ENCODE measurements at regions not wholly inside any gene's neighbourhood (a gene's known extent, or its start where the extent isn't known, plus 50 kb on each side); places are given as distances from the start of the nearest gene placed in this dataset.

DNA sequence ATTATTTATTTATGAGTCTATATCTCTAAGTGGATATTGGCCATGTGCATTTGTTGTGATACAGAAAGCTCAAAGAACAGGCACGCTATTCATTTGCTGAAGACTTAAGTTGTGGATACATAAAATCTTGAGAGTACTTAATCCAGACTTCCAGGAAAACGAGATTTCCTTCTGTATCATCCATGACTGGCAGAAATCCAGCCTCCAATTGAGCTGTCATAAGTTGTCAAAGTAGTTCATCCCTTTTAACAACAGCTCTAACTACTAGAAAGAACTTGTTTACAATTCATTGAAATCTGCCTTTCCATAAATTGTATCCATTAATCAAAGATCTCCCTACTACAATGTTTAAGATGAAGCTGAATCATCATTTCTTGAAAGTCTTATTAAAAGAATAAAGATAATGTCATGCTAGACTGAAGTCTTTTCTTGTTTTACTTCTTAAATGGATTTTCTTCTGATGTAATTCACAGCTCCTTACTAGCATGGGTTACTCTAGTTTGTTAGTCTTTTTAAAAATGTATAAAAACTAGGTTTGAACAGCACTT, 447.3 kb upstream of the CITED2 start:
- ChIA-PET CTCF (interaction anchor here (1.0 kb wide), 1 partner anchor 452 kb away, joined by 3 read pairs; no protein-coding TSS in a partner anchor), POLR2A (no interaction called here)
- Mint-ChIP-seq H3K4me3 (no peak overlapping the region), H3K9me3 (no peaks in the 10 kb centered on the region), H3K36me3 (no peaks in the 10 kb centered on the region), H3K27me3 (peaks cover 8% of the 10 kb centered on the region), H3K27ac (no peak overlapping the region), H3K4me1 (ENCODE audit: low read depth) (no peaks in the 10 kb centered on the region)
- DNase-seq, result no peak
- intact Hi-C loops (cut with micrococcal nuclease), result no loop called here

- intact Hi-C loops (cut with micrococcal nuclease), result no loop called here
- no peaks in the 10 kb centered on the region for H3K4me1 Mint-ChIP-seq (ENCODE audit: low read depth)
- ChIA-PET POLR2A (no interaction called here), CTCF (no interaction called here)
- H3K27me3 Mint-ChIP-seq, result peaks cover 6% of the 10 kb centered on the region
- no peak overlapping the region for H3K27ac Mint-ChIP-seq
- H3K9me3 Mint-ChIP-seq, result no peaks in the 10 kb centered on the region
- DNase-seq, result no peak
- no peaks in the 10 kb centered on the region for H3K36me3 Mint-ChIP-seq
- no peak overlapping the region for H3K4me3 Mint-ChIP-seq
Measured at GRCh38 chr6:139820210-139820609, 445.8 kb upstream of the CITED2 start.

DNA sequence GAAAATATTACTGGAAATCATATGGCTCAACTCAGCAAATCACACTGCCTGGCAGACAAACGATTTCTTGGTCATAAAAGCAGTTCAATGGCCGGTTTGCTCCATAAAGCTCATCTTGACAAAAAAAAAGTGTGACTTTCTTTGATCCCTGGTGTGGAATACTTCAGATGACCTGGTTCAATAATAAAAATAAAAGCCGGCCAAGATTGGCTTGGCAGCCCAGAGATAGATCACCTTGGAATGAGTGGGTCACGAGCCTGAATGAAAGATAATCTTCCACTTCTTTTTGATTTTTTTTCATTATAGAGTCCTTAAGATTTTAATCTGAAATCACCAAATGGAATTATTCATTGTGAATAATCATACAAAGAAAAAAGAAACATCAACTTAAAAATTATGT, 445.3 kb upstream of the CITED2 start:
- H3K36me3 Mint-ChIP-seq, result no peaks in the 10 kb centered on the region
- H3K4me3 Mint-ChIP-seq, result no peak overlapping the region
- ChIA-PET CTCF (no interaction called here), POLR2A (no interaction called here)
- no peaks in the 10 kb centered on the region for H3K9me3 Mint-ChIP-seq
- peaks cover 5% of the 10 kb centered on the region for H3K27me3 Mint-ChIP-seq
- intact Hi-C loops (cut with micrococcal nuclease), result no loop called here
- no peaks in the 10 kb centered on the region for H3K4me1 Mint-ChIP-seq (ENCODE audit: low read depth)
- H3K27ac Mint-ChIP-seq, result no peak overlapping the region
- DNase-seq, result no peak

- H3K4me3 Mint-ChIP-seq, result no peak overlapping the region
- no peak overlapping the region for H3K27ac Mint-ChIP-seq
- ChIA-PET POLR2A (no interaction called here), CTCF (no interaction called here)
- H3K9me3 Mint-ChIP-seq, result no peaks in the 10 kb centered on the region
- no peaks in the 10 kb centered on the region for H3K36me3 Mint-ChIP-seq
- no peak for DNase-seq
- no peaks in the 10 kb centered on the region for H3K4me1 Mint-ChIP-seq (ENCODE audit: low read depth)
- peaks cover 2% of the 10 kb centered on the region for H3K27me3 Mint-ChIP-seq
- intact Hi-C loops (cut with micrococcal nuclease), result no loop called here
Measured at GRCh38 chr6:139812939-139813338, 438.5 kb upstream of the CITED2 start.

GRCh38 chr6:139801571-139802321, 427.3 kb upstream of the CITED2 start:
- POLR2A ChIA-PET, result no interaction called here
- Mint-ChIP-seq H3K27me3 (peaks cover 7% of the 10 kb centered on the region), H3K9me3 (peaks cover 7% of the 10 kb centered on the region), H3K36me3 (peaks cover 2% of the 10 kb centered on the region), H3K27ac (no peak overlapping the region), H3K4me1 (ENCODE audit: low read depth) (no peaks in the 10 kb centered on the region), H3K4me3 (no peak overlapping the region)
- CTCF ChIA-PET, result no interaction called here
- intact Hi-C loops (cut with micrococcal nuclease), result no loop called here
- no peak for DNase-seq

- CTCF ChIA-PET, result no interaction called here
- no peak for DNase-seq
- POLR2A ChIA-PET, result no interaction called here
- no peak overlapping the region for H3K27ac Mint-ChIP-seq
- H3K9me3 Mint-ChIP-seq, result peaks cover 7% of the 10 kb centered on the region
- no peak overlapping the region for H3K4me3 Mint-ChIP-seq
- intact Hi-C loops (cut with micrococcal nuclease), result no loop called here
- peaks cover 7% of the 10 kb centered on the region for H3K27me3 Mint-ChIP-seq
- H3K36me3 Mint-ChIP-seq, result peaks cover 2% of the 10 kb centered on the region
- no peaks in the 10 kb centered on the region for H3K4me1 Mint-ChIP-seq (ENCODE audit: low read depth)
Measured at GRCh38 chr6:139800837-139801236, 426.4 kb upstream of the CITED2 start.

- no peak overlapping the region for H3K27ac Mint-ChIP-seq
- H3K4me3 Mint-ChIP-seq, result no peak overlapping the region
- ChIA-PET POLR2A (no interaction called here), CTCF (no interaction called here)
- H3K9me3 Mint-ChIP-seq, result no peaks in the 10 kb centered on the region
- DNase-seq, result no peak
- H3K36me3 Mint-ChIP-seq, result no peaks in the 10 kb centered on the region
- H3K4me1 Mint-ChIP-seq (ENCODE audit: low read depth), result no peaks in the 10 kb centered on the region
- H3K27me3 Mint-ChIP-seq, result peaks cover 9% of the 10 kb centered on the region
- intact Hi-C loops (cut with micrococcal nuclease), result no loop called here
Measured at GRCh38 chr6:139790527-139790926, 416.1 kb upstream of the CITED2 start.

DNA sequence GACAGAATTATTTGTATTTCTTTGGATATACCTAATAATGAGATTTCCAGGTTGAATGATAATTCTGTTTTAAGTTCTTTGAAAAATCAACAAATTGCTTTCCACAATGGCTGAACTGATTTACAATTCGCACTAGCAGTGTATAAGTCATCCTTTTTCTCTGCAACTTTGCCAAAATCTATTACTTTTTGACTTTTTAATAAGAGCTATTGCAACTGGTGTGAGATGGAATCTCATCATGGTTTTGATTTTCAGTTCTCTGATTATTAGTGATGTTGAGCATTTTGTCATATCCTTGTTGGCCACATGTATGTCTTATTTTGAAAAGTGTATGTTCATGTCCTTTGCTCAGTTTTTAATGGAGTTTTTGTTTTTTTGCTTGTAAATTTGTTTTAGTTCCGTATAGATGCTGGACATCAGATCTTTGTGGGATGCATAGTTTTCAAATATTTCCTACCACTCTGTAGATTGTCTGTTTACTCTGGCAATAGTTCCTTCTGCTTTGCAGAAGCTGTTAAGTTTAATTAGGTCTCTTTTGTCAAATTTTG, 409.8 kb upstream of the CITED2 start:
- H3K27ac Mint-ChIP-seq, result no peak overlapping the region
- DNase-seq, result no peak
- no peak overlapping the region for H3K4me3 Mint-ChIP-seq
- intact Hi-C loops (cut with micrococcal nuclease), result no loop called here
- ChIA-PET POLR2A (no interaction called here), CTCF (no interaction called here)
- no peaks in the 10 kb centered on the region for H3K4me1 Mint-ChIP-seq (ENCODE audit: low read depth)
- no peaks in the 10 kb centered on the region for H3K36me3 Mint-ChIP-seq
- peaks cover 2% of the 10 kb centered on the region for H3K27me3 Mint-ChIP-seq
- H3K9me3 Mint-ChIP-seq, result peaks cover 10% of the 10 kb centered on the region

DNA sequence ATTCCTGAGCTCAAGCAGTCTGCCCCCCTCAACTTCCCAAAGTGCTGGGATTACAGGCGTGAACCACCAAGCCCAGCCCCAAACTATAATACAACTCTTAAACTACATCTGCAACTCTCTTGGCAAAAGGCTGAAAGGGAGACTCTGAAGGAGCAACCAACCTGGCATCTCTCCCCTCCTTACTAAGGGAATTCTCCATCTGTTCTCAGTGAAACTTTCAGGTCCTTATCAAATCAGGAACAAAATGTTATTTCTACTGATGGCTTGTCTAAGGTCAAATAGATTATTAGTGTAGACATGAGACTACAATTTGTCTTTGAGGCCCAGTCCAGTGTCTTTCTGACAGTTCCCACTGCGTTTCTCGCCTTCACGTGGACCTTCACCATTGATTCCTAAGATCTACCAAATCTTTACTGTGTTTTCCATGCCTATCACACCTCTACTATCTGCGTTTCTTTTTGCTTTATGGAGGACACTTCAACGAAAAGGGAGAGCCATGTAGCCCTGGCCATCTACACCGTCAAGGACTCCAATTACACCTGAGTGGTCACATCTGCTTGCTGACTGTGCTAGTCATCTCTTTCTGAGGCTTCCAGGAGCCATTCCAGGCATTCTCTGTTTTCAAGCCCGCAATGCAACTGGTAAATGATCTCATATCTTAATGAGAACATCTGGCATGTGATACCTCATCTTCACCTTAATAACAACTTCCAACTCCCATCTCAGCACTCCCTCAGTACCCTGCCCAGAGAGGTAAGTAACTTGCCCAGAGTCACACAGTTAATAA, 405.7 kb upstream of the CITED2 start:
- no peaks in the 10 kb centered on the region for H3K36me3 Mint-ChIP-seq
- no peak overlapping the region for H3K4me3 Mint-ChIP-seq
- H3K27me3 Mint-ChIP-seq, result peaks cover 1% of the 10 kb centered on the region
- peaks cover 10% of the 10 kb centered on the region for H3K9me3 Mint-ChIP-seq
- POLR2A ChIA-PET, result no interaction called here
- CTCF ChIA-PET, result no interaction called here
- intact Hi-C loops (cut with micrococcal nuclease), result no loop called here
- H3K4me1 Mint-ChIP-seq (ENCODE audit: low read depth), result no peaks in the 10 kb centered on the region
- no peak overlapping the region for H3K27ac Mint-ChIP-seq
- no peak for DNase-seq

DNA sequence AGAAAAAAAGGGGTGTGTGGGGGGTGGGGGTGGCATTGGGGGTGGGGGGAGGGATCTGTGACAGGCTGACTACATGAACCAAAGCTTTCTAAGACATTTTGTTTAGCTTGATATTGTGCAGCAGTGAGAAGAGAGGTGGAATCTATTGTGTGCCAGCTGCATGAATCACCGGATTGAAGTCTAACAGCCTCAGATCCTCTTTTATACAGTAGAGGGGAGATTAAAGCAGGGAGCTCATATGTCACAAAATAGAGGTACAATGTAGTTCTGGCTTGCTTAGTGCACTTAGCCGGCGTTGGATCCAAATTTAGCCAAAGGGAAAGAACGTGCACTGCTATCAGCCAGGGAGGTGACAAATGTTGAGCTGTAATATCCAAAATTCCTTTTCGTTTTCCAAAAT, 404.2 kb upstream of the CITED2 start:
- Mint-ChIP-seq H3K4me1 (ENCODE audit: low read depth) (no peaks in the 10 kb centered on the region), H3K9me3 (no peaks in the 10 kb centered on the region), H3K27ac (no peak overlapping the region), H3K36me3 (no peaks in the 10 kb centered on the region), H3K4me3 (no peak overlapping the region), H3K27me3 (peaks cover 3% of the 10 kb centered on the region)
- ChIA-PET CTCF (no interaction called here), POLR2A (no interaction called here)
- DNase-seq, result no peak
- intact Hi-C loops (cut with micrococcal nuclease), result no loop called here

DNA sequence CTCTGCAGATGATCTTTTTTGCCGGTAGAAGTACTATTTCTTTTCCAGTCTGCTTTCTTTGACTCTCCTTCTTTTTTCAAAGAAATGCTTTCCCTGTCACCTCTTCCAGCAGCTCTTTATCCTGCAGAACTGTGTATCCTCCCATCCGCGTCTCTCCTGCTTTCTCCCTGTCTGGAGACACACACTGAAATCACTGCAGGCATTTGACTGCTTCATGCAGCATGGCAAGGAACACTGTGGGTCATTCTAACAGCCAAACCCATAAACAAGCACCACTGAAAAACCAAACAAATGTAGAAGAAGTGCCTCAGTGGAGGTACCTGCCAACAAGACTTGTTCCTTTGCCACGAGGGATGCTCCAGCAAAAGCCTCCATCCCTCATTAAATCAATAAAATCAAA, 403.7 kb upstream of the CITED2 start:
- Mint-ChIP-seq H3K9me3 (no peaks in the 10 kb centered on the region), H3K36me3 (no peaks in the 10 kb centered on the region), H3K27me3 (peaks cover 3% of the 10 kb centered on the region), H3K27ac (no peak overlapping the region), H3K4me3 (no peak overlapping the region), H3K4me1 (ENCODE audit: low read depth) (no peaks in the 10 kb centered on the region)
- ChIA-PET POLR2A (no interaction called here), CTCF (no interaction called here)
- DNase-seq, result no peak
- intact Hi-C loops (cut with micrococcal nuclease), result no loop called here

GRCh38 chr6:139777202-139777970, 402.9 kb upstream of the CITED2 start:
- ChIA-PET CTCF (no interaction called here), POLR2A (no interaction called here)
- Mint-ChIP-seq H3K27me3 (peaks cover 3% of the 10 kb centered on the region), H3K4me1 (ENCODE audit: low read depth) (no peaks in the 10 kb centered on the region), H3K4me3 (no peak overlapping the region), H3K27ac (no peak overlapping the region), H3K36me3 (no peaks in the 10 kb centered on the region), H3K9me3 (no peaks in the 10 kb centered on the region)
- DNase-seq, result no peak
- intact Hi-C loops (cut with micrococcal nuclease), result no loop called here
